ENCODE measurements at regions not wholly inside any gene's neighbourhood (a gene's known extent, or its start where the extent isn't known, plus 50 kb on each side); places are given as distances from the start of the nearest gene placed in this dataset.

- no peak for TF ChIP-seq REST (IDR thresholded peaks at IDR 0.05; ENCODE audit: unreplicated experiment)
- TF ChIP-seq CTCF (conservative IDR thresholded peaks at IDR 0.05; ENCODE audit: low read depth in 2 of 2) = no peak
- no peak for TF ChIP-seq POLR2AphosphoS5 (IDR thresholded peaks at IDR 0.05; ENCODE audit: low read depth)
- TF ChIP-seq CREB1 (CRISPR knock-in tag; IDR thresholded peaks at IDR 0.05; ENCODE audit: low read depth) = no peak
- no peak for TF ChIP-seq EZH2phosphoT487 (IDR thresholded peaks at IDR 0.05; ENCODE audit: unreplicated experiment)
- no peak for TF ChIP-seq JUNB (IDR thresholded peaks at IDR 0.05; ENCODE audit: unreplicated experiment)
Measured at GRCh38 chr6:156057869-156058268, 602.2 kb upstream of the NOX3 start.

Measured in GM23338 (cell line).